Embryonic facial prominence (tissue), 1 donor: ENCODE measurements at regions not wholly inside any gene's neighbourhood (a gene's known extent, or its start where the extent isn't known, plus 50 kb on each side); places are given as distances from the start of the nearest gene placed in this dataset.
"Not testable (repeated sequence)": the region's sequence is repeated elsewhere in the genome, so short reads cannot be mapped to it uniquely, and the experiment has no call there.

ENCODE experiments used
- DNase-seq: peaks from one replicate; pipeline ENCODE4 v3.0.0-alpha.2; 2016; ENCODE audit errors: extremely low spot score

GRCh38 chr15:53843869-53844569 is 84.6 kb upstream of the WDR72 start:
- no peak for DNase-seq

DNA sequence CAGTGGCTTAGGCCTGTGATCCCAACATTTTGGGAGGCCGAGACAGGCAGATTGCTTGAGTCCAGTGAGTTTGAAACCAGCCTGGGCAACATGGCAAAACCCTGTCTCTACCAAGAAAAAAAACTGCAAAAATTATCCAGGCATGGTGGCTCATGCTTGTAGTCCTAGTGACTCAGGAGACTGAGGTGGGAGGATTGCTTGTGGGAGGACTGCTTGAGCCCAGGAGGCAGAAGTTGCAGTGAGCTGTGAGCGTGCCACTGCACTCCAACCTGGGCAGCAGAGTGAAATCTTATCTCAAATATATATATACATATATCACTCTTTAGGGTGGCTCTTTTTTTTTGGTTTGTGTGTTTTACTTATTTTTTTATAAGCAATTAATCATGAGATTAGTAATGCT is 83.7 kb upstream of the WDR72 start:
- DNase-seq = no peak

- DNase-seq = no peak
Measured at GRCh38 chr15:53841651-53842050, 82.2 kb upstream of the WDR72 start.

- no peak for DNase-seq
Measured at GRCh38 chr15:53840681-53841080, 81.2 kb upstream of the WDR72 start.

- no peak for DNase-seq
Measured at GRCh38 chr15:53837263-53837662, 77.8 kb upstream of the WDR72 start.

- no peak for DNase-seq
Measured at GRCh38 chr15:53836618-53837017, 77.2 kb upstream of the WDR72 start.

GRCh38 chr15:53835309-53835708 is 75.8 kb upstream of the WDR72 start:
- DNase-seq = no peak

- no peak for DNase-seq
Measured at GRCh38 chr15:53834214-53834613, 74.8 kb upstream of the WDR72 start.

GRCh38 chr15:53833134-53833624 is 73.7 kb upstream of the WDR72 start:
- peak; percentile 72 for DNase-seq

DNA sequence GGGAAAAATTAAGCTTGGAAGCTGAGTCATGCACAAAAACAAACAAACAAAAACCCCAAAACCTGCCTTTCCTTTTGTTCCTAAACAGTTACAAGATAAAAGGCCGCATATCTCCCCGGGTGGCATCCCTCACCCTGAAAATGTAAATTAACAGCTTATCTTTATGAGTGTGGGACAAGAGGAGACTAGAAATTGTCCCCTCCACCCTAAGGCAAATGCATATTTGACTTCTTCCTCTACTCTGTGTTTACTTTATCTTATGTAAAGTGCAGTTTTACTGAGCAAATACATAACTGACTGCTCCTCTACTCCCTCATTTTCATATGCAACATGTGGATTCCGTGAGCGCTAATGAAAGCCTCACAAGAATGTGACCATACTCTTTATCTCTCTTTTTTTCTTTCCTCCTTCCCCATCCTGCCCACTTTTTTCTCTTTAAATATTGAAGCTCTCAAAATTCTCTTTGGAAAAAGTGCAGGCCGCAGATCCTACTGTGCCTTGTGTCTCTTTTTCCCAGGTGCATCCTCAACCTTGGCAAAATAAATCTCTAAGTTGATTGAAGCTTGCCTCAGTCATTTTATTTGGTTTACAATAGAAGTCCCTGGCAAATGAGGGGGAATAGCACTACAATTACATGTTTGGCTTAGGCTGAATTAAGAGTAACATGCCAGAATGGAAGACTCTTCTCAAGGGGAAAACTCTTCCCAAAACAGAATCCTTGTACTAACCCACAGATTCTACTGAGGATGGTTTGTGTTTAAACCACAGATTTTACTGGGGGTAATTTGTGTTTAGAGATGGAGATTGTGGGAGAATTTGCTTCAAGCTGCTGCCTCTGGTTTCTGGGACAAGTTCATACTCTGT is 72.7 kb upstream of the WDR72 start:
- no peak for DNase-seq

DNA sequence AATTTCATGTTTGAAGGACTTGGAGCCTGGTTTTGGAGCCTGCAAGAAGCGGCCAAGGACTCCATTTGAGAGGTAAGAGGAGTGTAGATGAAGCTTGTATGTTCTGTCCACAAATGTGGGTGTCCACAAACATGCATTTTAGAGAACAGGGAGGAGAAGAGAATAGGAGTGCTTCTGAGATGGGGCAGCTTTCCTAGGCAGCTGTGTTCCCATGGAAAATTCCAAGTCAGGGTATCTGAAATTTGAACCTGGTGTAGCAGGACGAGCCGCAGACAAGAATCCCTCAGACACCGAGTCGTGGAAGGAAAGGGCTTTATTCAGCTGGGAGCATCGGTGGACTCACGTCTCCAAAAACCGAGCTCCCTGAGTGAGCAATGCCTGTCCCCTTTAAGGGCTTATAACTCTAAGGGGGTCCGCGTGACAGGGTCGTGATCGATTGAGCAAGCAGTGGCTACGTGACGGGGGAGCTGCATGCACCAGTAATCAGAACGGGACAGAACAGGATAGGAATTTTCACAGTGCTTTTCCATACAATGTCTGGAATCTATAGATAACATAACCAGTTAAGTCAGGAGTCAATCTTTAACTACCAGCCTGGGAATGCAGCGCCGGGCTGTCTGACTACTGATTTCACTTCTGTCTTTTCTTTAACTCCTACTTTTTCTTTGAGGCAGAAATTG is 71.4 kb upstream of the WDR72 start:
- DNase-seq = no peak

- DNase-seq = no peak
Measured at GRCh38 chr15:53829923-53830459, 70.5 kb upstream of the WDR72 start.

GRCh38 chr15:53829471-53829870 is 70.0 kb upstream of the WDR72 start:
- no peak for DNase-seq

- no peak for DNase-seq
Measured at GRCh38 chr15:53827355-53827754, 67.9 kb upstream of the WDR72 start.

DNA sequence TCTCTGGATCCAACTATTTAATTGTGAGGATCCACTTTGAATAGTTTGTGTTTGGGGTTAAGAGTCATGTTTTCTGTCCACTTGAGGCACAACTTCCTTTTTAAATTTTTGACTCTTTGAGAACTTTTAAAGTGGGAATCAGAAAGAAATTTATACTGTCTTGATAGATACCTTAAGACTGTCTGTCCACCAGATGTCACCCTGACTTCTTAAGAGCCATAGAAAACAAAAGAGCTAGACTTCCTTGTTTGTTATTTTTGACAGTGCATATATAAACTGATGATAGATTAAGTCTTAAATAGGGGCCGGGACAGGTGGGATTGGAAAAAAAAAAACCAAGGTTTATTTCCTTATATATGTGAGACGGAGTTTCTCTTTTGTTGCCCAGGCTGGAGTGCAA is 52.1 kb upstream of the WDR72 start:
- DNase-seq = peak; percentile 22

GRCh38 chr15:53810306-53810705 is 50.8 kb upstream of the WDR72 start:
- not testable (repeated sequence) for DNase-seq
